Fibroblast of upper back skin (primary cell): ENCODE measurements at regions not wholly inside any gene's neighbourhood (a gene's known extent, or its start where the extent isn't known, plus 50 kb on each side); places are given as distances from the start of the nearest gene placed in this dataset.

ENCODE experiments used
- DNase-seq: peaks from one replicate; pipeline ENCODE4 v3.0.0-alpha.2; 2013

GRCh38 chr3:15952543-15953175, 154.9 kb upstream of the ANKRD28 start:
- peak; percentile 30 for DNase-seq

GRCh38 chr3:15953841-15954240, 156.1 kb upstream of the ANKRD28 start:
- DNase-seq, result no peak

- DNase-seq, result peak; percentile 29
Observed at GRCh38 chr3:15955968-15956367, 158.2 kb upstream of the ANKRD28 start.

- DNase-seq, result peak; percentile 37
Observed at GRCh38 chr3:15958692-15959433, 161.1 kb upstream of the ANKRD28 start.

GRCh38 chr3:15959434-15959811, 161.6 kb upstream of the ANKRD28 start:
- DNase-seq, result peak; percentile 66

GRCh38 chr3:15964605-15965442, 167.0 kb upstream of the ANKRD28 start:
- peak; percentile 56 for DNase-seq

- DNase-seq, result no peak
Observed at GRCh38 chr3:15967577-15967976, 169.8 kb upstream of the ANKRD28 start.

GRCh38 chr3:15969874-15970640, 172.3 kb upstream of the ANKRD28 start:
- no peak for DNase-seq

- DNase-seq, result no peak
Observed at GRCh38 chr3:15973414-15973813, 175.6 kb upstream of the ANKRD28 start.

GRCh38 chr3:15973940-15974339, 176.2 kb upstream of the ANKRD28 start:
- no peak for DNase-seq

GRCh38 chr3:15974647-15975046, 176.9 kb upstream of the ANKRD28 start:
- DNase-seq, result no peak

- no peak for DNase-seq
Observed at GRCh38 chr3:15976524-15976923, 178.7 kb upstream of the ANKRD28 start.

- DNase-seq, result no peak
Observed at GRCh38 chr3:15977090-15977489, 179.3 kb upstream of the ANKRD28 start.

- no peak for DNase-seq
Observed at GRCh38 chr3:15977598-15978232, 179.9 kb upstream of the ANKRD28 start.

GRCh38 chr3:15978801-15979200, 181.0 kb upstream of the ANKRD28 start:
- no peak for DNase-seq

GRCh38 chr3:15979495-15979894, 181.7 kb upstream of the ANKRD28 start:
- no peak for DNase-seq

GRCh38 chr3:15979900-15980299, 182.1 kb upstream of the ANKRD28 start:
- no peak for DNase-seq

- no peak for DNase-seq
Observed at GRCh38 chr3:15982243-15982642, 184.5 kb upstream of the ANKRD28 start.

GRCh38 chr3:15982667-15983196, 185.0 kb upstream of the ANKRD28 start:
- peak; percentile 92 for DNase-seq

- DNase-seq, result peak; percentile 61
Observed at GRCh38 chr3:15983232-15983631, 185.5 kb upstream of the ANKRD28 start.

- DNase-seq, result no peak
Observed at GRCh38 chr3:15983693-15984092, 185.9 kb upstream of the ANKRD28 start.

- DNase-seq, result no peak
Observed at GRCh38 chr3:15989419-15989818, 185.1 kb upstream of the GALNT15 start.
